Astrocyte (in vitro differentiated cells and primary cell): ENCODE measurements at regions not wholly inside any gene's neighbourhood (a gene's known extent, or its start where the extent isn't known, plus 50 kb on each side); places are given as distances from the start of the nearest gene placed in this dataset.

Experiments used
- EZH2 ChIP-seq: IDR thresholded peaks from 2 replicates; pipeline ENCODE4 v1.6.1; 2012; ENCODE audit warnings: mild to moderate bottlenecking, low read length, inconsistent platforms; ENCODE audit not compliant: insufficient read depth
- TF ChIP-seq, protein P1 (sequence below): IDR thresholded peaks from 2 replicates; pipeline ENCODE4 v1.5.1; 2011; ENCODE audit warnings: low read depth, mild to moderate bottlenecking, inconsistent platforms, low read length, moderate library complexity; ENCODE audit not compliant: insufficient read depth

DNA sequence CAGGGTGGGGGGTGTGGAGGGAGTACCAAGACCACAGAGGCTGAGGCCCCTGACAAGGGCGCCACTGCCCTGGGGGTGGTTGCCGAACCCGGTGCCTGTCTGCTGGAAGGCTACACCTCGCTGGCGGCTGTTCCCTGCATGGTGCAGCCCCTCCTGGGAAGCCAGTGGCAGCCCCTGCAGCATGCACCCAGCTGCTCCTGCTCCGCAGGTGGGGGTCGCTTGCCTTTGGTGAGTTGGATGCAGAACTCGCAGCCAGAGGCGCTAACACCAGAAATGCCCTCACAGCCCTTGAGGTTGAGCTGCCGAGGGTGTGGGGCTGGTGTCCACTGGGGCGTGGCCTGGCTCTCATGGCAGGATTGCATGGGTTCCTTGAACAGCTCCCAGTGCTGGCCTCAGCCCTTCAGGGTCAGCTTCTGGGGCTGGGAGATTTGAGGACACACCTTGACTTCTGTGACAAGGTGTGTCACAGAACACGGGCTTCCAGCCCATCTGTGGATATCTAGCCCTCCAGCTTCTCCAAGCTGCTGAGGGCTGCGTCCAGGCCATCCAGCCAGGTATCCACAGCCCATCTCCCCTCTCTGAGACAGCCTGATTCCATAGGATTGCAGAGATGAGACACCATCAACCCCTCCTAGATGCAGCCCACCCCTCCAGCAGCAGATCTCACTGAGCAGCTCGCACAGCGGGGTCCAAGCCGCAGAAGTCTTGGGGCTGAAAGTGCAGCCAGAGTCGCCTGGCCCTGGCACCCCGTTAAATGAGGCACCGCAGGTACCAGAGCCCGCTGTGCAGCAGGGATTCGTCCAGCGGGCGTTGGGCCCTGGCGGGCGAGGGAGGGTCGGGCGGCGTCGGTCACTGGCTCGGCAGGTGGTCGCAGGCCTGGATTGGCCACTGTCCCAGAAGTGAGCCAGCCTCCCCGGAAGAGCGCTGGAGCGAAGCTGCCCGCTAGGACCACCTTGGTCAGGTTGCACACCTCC lies 586.3 kb downstream of the KCNJ18 start:
- TF ChIP-seq, protein P1, sequence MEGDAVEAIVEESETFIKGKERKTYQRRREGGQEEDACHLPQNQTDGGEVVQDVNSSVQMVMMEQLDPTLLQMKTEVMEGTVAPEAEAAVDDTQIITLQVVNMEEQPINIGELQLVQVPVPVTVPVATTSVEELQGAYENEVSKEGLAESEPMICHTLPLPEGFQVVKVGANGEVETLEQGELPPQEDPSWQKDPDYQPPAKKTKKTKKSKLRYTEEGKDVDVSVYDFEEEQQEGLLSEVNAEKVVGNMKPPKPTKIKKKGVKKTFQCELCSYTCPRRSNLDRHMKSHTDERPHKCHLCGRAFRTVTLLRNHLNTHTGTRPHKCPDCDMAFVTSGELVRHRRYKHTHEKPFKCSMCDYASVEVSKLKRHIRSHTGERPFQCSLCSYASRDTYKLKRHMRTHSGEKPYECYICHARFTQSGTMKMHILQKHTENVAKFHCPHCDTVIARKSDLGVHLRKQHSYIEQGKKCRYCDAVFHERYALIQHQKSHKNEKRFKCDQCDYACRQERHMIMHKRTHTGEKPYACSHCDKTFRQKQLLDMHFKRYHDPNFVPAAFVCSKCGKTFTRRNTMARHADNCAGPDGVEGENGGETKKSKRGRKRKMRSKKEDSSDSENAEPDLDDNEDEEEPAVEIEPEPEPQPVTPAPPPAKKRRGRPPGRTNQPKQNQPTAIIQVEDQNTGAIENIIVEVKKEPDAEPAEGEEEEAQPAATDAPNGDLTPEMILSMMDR = no peak
- no peak for TF ChIP-seq EZH2
